GM18858 (cell line): ENCODE measurements at regions not wholly inside any gene's neighbourhood (a gene's known extent, or its start where the extent isn't known, plus 50 kb on each side); places are given as distances from the start of the nearest gene placed in this dataset.

ENCODE experiments used
- ATAC-seq: cut with Tn5 transposase; IDR thresholded peaks from one replicate; pipeline ENCODE4 v1.9.1; 2021; ENCODE audit not compliant: unreplicated experiment

- ATAC-seq: no peak
These were observed 85.1 kb upstream of the CCDC91 start for GRCh38 chr12:28104903-28105864.

GRCh38 chr12:28107679-28108078 lies 82.6 kb upstream of the CCDC91 start:
- no peak for ATAC-seq

- ATAC-seq: no peak
These were observed 81.7 kb upstream of the CCDC91 start for GRCh38 chr12:28108599-28108998.

GRCh38 chr12:28110329-28110728 lies 79.9 kb upstream of the CCDC91 start:
- no peak for ATAC-seq

- ATAC-seq: no peak
These were observed 75.8 kb upstream of the CCDC91 start for GRCh38 chr12:28114488-28114887.

GRCh38 chr12:28121433-28121832 lies 68.8 kb upstream of the CCDC91 start:
- no peak for ATAC-seq

- ATAC-seq: no peak
These were observed 68.2 kb upstream of the CCDC91 start for GRCh38 chr12:28121899-28122655.

- no peak for ATAC-seq
These were observed 67.5 kb upstream of the CCDC91 start for GRCh38 chr12:28122756-28123155.

- no peak for ATAC-seq
These were observed 62.8 kb upstream of the CCDC91 start for GRCh38 chr12:28127455-28127854.

GRCh38 chr12:28129031-28129430 lies 61.2 kb upstream of the CCDC91 start:
- no peak for ATAC-seq

- ATAC-seq: no peak
These were observed 60.0 kb upstream of the CCDC91 start for GRCh38 chr12:28130234-28130624.

GRCh38 chr12:28130625-28131598 lies 59.3 kb upstream of the CCDC91 start:
- no peak for ATAC-seq

- no peak for ATAC-seq
These were observed 57.9 kb upstream of the CCDC91 start for GRCh38 chr12:28132398-28132797.

- no peak for ATAC-seq
These were observed 54.3 kb upstream of the CCDC91 start for GRCh38 chr12:28135801-28136439.

- no peak for ATAC-seq
These were observed 52.8 kb upstream of the CCDC91 start for GRCh38 chr12:28137414-28137813.

- no peak for ATAC-seq
These were observed 49.9 kb upstream of the CCDC91 start for GRCh38 chr12:28140404-28140803.
